CD4-positive, alpha-beta T cell treated with Interleukin-12 subunit alpha and Interleukin-12 subunit beta, for 1 hour (primary cell): ENCODE measurements at regions not wholly inside any gene's neighbourhood (a gene's known extent, or its start where the extent isn't known, plus 50 kb on each side); places are given as distances from the start of the nearest gene placed in this dataset.
A peak's percentile ranks its signal among the peaks of the same experiment; 100 is the strongest.
"Not testable (repeated sequence)": the region's sequence is repeated elsewhere in the genome, so short reads cannot be mapped to it uniquely, and the experiment has no call there.

Experiments
- DNase-seq: peaks from one replicate; pipeline ENCODE4 v3.0.0-alpha.2; 2020

- DNase-seq, result no peak
Observed at GRCh38 chr20:19026901-19027644, 185.4 kb upstream of the SLC24A3 start.

GRCh38 chr20:19027971-19028370 lies 184.5 kb upstream of the SLC24A3 start:
- no peak for DNase-seq

GRCh38 chr20:19041787-19042186 lies 170.7 kb upstream of the SLC24A3 start:
- DNase-seq, result no peak

DNA sequence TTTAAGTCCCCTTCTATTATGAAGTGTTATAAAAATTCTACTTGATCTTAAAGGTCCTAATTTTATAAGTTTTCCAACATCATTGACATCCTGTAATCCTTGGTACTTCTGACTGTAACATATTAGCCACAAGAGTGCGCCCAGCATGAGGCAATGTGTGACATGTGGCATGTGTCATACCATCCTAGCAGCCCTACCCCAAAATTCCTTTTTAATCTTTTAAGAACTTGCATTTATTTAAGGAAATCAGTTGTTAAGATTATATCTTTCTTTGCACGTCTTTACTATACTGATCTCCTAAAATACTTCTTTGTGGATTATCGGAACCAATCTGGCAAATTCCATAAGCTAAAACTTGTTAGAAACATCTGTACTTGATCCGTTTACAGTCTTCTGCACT lies 167.1 kb upstream of the SLC24A3 start:
- no peak for DNase-seq

GRCh38 chr20:19047040-19047950 lies 165.1 kb upstream of the SLC24A3 start:
- no peak for DNase-seq

- DNase-seq, result no peak
Observed at GRCh38 chr20:19047951-19048296, 164.5 kb upstream of the SLC24A3 start.

- DNase-seq, result no peak
Observed at GRCh38 chr20:19048995-19049501, 163.4 kb upstream of the SLC24A3 start.

GRCh38 chr20:19049514-19049913 lies 162.9 kb upstream of the SLC24A3 start:
- no peak for DNase-seq

GRCh38 chr20:19056909-19057308 lies 155.5 kb upstream of the SLC24A3 start:
- DNase-seq, result no peak

GRCh38 chr20:19064788-19065187 lies 147.7 kb upstream of the SLC24A3 start:
- not testable (repeated sequence) for DNase-seq

GRCh38 chr20:19067986-19068385 lies 144.5 kb upstream of the SLC24A3 start:
- DNase-seq, result no peak

GRCh38 chr20:19070026-19070425 lies 142.4 kb upstream of the SLC24A3 start:
- no peak for DNase-seq

GRCh38 chr20:19070681-19071445 lies 141.6 kb upstream of the SLC24A3 start:
- no peak for DNase-seq

GRCh38 chr20:19071446-19071725 lies 141.1 kb upstream of the SLC24A3 start:
- DNase-seq, result no peak

GRCh38 chr20:19071902-19072498 lies 140.4 kb upstream of the SLC24A3 start:
- DNase-seq, result no peak

- DNase-seq, result no peak
Observed at GRCh38 chr20:19072988-19073387, 139.5 kb upstream of the SLC24A3 start.

DNA sequence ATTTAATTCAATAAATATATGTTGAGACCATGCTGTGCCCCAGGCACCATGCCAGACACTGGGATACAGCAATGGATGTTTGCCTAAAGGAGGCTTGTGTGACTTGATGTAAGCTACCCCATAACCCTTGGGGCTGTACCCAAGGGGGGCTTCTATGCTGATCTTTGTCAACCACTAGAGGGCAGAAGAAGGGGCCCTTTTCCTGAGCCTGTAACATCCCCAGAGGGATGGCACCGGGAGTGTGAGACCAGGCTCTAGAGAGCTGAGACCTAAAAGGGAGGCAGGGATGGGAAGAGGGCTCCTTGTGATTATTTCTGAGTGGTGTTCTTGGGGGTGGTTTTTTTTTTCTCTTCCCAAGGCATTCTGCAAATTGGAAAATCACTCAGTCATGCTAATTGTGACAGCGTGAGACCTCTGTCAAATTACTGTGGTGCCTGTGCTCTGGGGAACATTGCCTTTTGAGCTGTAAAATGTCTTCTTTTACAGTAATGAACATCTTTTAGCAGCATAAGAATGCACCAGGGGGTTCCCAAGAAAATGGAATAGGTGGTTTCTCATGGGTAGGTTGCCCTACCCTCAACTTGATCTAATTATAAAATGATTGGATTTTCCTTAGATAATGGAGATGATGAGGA lies 138.7 kb upstream of the SLC24A3 start:
- no peak for DNase-seq

GRCh38 chr20:19074356-19074755 lies 138.1 kb upstream of the SLC24A3 start:
- DNase-seq, result no peak

- DNase-seq, result peak; percentile 2
Observed at GRCh38 chr20:19074828-19075516, 137.5 kb upstream of the SLC24A3 start.

GRCh38 chr20:19077370-19078220 lies 134.8 kb upstream of the SLC24A3 start:
- no peak for DNase-seq
